Astrocyte of the hippocampus (primary cell): ENCODE measurements at regions not wholly inside any gene's neighbourhood (a gene's known extent, or its start where the extent isn't known, plus 50 kb on each side); places are given as distances from the start of the nearest gene placed in this dataset.
A peak's percentile ranks its signal among the peaks of the same experiment; 100 is the strongest.
"Not testable (repeated sequence)": the region's sequence is repeated elsewhere in the genome, so short reads cannot be mapped to it uniquely, and the experiment has no call there.

Experiments used
- DNase-seq: peaks from one replicate; pipeline ENCODE4 v3.0.0; 2011; ENCODE audit warnings: low read depth, low spot score

DNA sequence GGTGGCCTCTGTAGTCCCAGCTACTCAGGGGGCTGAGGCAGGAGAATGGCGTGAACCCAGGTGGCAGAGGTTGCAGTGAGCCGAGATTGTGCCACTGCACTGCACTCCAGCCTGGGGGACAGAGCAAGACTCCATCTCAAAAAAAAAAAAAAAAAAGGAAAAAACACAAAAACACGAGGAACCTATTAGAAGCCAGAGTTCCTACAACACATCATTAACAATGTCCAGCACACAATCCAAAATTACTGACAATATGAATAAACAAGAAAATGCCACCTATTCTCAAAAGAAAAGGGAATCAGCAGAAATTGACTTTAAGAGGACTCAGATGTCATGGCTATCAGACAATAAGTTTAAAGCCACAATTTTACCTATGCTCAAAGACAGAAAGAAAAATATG lies 57.3 kb upstream of the HS3ST3A1 start:
- not testable (repeated sequence) for DNase-seq

GRCh38 chr17:13665872-13666635 lies 64.3 kb upstream of the HS3ST3A1 start:
- DNase-seq = no peak

- peak; percentile 53 for DNase-seq
These were observed 69.6 kb upstream of the HS3ST3A1 start for GRCh38 chr17:13671341-13671740.

DNA sequence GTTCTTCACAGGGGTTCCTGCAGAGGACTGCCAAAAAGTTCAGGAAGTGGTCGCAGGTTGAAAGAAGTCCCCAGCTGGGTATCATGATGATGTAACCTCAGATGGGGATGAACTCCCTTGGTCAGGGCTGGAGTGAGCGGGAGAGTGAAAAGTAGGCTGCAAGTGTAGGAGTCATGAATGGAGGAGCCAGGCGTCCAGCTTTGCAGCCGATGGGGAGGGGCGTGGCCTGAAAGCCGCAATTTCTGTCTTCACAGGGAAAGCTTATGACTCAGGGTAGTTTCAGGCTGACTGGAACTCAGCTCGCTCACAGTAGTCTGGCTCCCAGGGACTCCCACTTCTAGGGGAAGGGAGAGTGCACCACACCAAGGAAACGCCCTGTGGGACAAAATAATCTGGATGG lies 70.0 kb upstream of the HS3ST3A1 start:
- DNase-seq = peak; percentile 63

GRCh38 chr17:13678361-13678760 lies 76.6 kb upstream of the HS3ST3A1 start:
- DNase-seq = no peak

- DNase-seq = no peak
These were observed 77.1 kb upstream of the HS3ST3A1 start for GRCh38 chr17:13678841-13679240.

DNA sequence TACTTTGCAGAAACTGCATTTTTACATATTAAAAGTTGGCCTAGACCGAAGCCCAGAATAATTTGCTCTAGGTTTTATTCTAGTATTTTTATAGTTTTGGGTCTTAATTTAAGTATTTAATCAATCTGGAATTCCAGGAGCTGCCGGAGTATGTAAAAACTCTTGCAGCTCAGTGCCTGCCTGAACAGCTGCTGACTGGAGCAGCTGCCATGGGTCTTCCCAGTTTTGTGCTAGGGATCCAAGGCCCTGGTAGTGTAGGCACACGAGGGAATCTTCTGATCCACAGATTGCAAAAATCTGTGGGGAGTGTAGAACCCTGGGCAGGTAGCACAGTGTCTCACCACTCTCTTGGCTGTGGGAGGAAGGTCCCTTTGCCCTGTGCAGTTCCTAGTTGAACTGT lies 87.0 kb upstream of the HS3ST3A1 start:
- no peak for DNase-seq

DNA sequence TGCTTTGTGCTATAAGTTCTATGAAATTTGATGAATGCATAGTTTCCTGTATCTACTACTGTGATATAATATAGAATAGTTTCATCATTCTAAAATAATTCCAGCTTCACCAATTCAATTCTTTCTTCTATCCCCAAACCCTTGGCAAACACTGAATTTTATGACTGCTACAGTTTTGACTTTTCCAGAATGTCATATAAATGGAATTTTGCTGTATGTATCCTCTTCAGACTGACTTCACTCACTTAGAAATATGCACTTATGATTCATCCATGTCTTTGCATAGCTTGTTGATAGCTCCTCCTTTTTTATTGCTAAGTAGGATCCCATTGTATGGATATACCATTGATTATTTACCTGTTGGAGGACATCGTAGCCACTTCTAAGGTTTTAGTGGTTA lies 89.1 kb upstream of the HS3ST3A1 start:
- DNase-seq = no peak

DNA sequence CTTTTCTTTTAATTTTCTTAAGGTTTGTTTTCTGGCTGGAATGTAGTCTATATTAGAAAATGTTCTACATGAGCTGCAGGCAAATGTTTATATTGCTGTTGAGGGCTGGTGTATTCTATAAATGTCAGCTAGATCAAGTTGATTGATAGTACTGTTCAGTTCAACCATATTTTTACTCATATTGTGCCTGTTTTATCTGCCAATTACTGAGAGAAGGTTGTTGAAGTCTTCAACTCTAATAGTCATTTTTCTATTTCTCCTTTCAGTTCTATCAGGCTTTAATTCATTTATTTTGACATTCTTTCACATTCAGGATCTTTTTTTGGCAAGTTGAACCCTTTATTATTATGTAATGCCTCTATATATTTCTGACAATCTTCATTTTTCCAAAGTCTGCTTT lies 93.2 kb upstream of the HS3ST3A1 start:
- no peak for DNase-seq

GRCh38 chr17:13698832-13699231 lies 97.1 kb upstream of the HS3ST3A1 start:
- no peak for DNase-seq

DNA sequence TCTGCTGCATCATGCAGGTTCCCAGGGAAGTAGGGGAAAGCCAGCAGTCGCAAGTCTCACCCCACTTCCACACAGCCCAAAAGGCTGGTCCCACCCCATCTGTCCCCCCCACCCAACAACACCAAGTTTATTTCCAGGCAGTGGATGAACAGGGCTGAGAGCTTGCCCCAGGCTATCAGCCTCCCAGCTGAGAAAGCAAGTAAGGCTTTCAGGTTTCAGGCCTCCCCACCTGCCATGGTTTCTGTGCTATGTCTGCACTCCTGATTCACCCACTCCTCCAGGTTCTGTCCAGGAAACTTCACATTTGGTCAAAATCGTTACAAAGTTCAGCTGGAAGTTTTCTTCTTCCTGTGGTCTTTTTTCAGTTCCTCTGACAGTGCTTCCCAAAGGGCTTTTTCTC lies 97.5 kb upstream of the HS3ST3A1 start:
- no peak for DNase-seq

- DNase-seq = peak; percentile 60
These were observed 100.5 kb upstream of the HS3ST3A1 start for GRCh38 chr17:13702266-13702665.

- peak; percentile 88 for DNase-seq
These were observed 102.6 kb upstream of the HS3ST3A1 start for GRCh38 chr17:13704333-13704732.

DNA sequence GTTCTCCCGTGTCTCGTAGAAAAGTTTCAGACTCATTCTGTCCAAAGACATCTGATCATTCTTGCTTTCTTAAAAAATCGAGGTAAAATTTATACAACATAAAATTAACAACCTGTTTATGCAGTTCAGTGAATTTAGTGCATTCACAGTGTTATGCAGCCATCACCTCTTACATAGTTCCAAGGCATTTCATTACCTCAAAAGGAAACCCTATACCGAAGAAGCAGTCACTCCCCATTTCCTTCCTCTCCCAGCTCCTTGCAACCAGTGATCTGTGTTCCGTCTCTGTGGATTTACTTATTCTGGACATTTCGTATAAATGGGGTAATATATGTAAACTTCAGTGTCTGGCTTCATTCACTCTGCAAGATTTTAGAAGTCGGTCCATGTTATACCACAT lies 103.5 kb upstream of the HS3ST3A1 start:
- no peak for DNase-seq

DNA sequence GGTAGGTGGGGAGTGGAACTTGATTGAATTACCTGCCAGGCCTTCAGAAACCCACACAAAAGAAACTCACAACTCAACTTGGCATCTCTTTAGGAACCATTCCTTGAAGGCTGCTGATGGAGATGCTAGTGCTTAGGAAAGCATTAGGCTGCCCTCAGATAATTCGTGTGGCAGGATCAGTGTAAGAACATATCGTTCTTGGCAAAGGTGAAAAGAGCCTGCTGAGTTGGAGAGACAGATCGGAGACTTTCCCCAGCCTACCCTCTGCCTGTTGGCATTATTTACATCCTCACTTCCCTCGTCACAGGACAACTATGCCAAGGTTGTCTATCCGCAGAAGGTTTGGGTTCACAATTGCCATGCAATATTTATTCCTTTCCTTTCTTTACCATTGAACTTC lies 120.0 kb upstream of the HS3ST3A1 start:
- DNase-seq = no peak

DNA sequence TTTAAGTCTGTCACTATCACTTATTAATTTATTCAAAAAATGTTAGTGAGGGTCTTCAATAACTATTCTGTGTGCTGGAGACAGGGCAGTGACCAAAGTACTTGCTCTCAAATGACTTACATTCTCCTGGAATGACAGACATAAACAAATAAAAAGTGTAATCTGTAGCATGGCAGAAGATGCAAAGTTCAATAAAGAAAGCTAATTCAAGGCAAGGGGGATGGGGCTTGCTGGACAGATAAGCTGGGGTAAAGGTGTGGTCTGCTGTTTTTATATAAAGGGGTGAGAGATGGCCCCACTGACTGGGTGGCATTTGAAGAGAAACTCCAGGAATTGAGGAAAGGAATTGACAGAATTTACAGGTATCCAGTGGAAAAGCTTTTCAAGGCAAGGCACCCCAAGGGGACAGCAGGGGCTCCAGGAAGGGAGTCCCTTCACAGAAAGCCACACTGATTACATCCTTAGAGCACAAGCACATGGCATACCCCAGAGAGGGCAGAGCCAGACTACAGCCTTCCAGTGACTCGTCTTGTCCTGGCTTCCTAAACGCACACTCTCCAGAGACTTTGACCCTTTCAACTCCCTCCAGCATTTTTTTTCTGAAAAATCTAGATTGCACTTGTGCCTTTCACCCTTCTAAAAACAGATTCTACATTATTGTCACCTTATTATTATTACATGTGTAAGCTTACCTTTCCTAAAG lies 123.7 kb upstream of the HS3ST3A1 start:
- DNase-seq = peak; percentile 53

DNA sequence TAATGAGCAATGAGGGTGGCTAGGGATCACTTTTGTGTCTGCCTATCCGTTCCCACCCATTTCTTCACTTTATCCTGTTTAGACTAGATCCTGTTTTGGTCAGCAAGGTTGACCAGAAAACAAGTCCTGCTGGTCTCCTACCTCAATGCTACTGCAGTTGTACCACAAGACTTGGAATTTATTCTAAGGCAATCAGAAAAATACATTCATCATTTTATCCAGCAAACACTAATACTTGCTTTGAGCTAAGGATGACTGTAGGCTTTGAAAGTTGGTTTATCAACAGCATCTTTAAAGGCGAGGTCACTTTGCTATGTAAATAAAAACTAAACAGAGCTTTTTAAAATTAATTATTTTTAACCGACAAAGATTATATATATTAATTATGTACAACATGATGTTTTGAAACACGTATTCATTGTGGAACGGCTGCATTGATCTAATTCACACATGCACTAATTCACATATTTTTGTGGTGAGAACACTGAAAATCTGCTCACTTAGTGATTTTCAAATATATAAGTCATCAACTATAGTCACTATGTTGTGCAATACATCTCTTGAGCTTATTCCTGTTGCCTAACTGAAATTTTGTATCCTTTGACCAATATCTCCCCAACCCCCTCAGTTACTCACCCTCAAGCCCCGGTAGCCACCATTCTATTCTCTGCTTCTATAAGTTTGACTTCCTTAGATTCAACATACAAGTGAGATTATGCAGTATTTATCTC lies 125.9 kb upstream of the HS3ST3A1 start:
- no peak for DNase-seq

- DNase-seq = peak; percentile 17
These were observed 127.1 kb upstream of the HS3ST3A1 start for GRCh38 chr17:13728781-13729180.

DNA sequence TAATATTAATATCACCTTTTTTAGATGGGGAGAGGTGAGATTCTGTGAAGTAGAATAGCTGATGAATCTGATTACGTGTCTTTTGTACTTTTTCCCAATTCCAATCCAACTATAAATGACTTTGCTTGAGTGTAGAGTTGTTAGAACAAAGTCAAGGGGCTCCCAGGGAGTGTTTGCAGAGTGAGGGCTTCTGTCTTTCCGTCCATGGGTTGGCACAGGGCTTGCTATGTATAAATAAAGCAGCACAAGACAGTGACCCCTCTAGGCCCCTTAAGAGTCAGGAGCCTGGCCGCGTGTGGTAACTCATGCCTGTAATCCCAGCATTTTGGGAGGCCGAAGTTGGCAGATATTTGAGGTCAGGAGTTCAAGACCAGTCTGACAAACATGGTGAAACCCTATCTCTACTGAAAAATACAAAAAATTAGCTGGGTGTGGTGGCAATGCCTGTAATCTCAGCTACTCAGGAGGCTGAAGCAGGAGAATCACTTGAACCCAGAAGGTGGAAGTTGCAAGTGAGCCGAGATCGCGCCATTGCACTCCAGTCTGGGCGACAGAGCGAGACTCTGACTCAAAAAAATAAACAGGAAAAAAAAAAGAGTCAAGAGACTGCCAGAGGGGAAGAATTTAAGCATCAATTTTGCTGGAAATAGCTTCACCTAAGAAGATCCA lies 127.9 kb upstream of the HS3ST3A1 start:
- DNase-seq = no peak

DNA sequence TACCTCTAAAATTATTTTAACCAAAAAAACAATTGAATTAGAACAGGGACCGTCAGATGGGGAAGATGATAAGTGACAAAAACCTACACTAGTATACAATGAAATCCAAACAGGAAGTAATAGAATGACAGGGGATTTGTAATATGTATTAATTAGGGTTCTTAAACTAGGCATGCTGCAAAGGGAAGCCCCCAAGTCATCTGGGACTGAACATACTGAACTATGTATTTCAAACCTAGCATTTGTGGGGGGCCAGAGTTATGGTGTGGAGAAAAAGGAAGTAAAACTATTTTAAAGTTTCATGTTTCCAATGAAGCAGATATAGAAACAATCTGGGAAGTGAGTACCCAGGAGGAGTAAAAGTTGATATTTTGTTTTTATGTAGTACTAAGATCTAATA lies 133.2 kb upstream of the HS3ST3A1 start:
- no peak for DNase-seq

DNA sequence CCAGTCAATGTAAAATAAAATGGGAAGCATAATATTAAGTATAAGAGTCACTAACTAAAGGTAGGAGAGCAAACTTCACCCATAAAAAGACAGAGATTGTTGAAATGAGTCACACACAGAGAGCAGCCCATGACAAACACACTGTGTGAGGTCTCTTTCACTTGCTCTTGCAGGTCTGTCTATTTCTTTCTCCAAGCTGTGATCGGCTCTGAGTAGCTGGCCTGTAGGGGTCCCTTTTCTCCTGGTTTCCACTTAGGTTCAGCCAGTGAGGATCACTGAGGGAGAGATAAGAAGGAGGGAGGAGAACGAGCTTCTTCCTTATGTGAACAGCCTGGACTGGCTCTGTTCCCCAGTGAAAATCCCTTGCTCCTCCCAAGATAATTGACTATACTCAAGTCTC lies 133.7 kb upstream of the HS3ST3A1 start:
- DNase-seq = no peak

DNA sequence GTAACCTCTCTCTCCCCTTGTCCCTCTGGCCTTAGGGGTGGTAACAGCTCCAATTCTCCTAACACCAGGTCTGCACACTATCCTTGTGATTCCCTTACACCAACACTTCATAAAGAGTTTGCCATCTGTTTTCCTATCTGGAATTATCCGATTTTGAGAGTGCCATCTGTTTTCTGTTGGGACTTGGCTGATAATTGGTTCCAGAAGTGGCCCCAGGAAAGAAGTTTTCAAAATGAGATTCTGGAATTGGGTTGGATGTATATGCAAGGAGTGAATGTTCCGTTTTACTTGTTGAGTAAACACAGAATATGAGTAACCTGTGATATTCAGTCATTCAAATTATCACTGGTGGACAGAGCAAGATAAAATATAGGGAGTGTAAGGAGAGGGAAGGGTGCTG lies 134.1 kb upstream of the HS3ST3A1 start:
- DNase-seq = no peak
